ENCODE measurements at regions not wholly inside any gene's neighbourhood (a gene's known extent, or its start where the extent isn't known, plus 50 kb on each side); places are given as distances from the start of the nearest gene placed in this dataset.
"Not testable (repeated sequence)": the region's sequence is repeated elsewhere in the genome, so short reads cannot be mapped to it uniquely, and the experiment has no call there.

GRCh38 chr21:9036966-9037587 is 1484.3 kb upstream of the TPTE start:
- peaks cover 0 to 26% (median 3%) of the 10 kb centered on the region in 7 donors for H3K9me3 Mint-ChIP-seq
- DNase-seq; H3K4me3 Mint-ChIP-seq; H3K4me1 Mint-ChIP-seq; ATAC-seq (ENCODE audit: low read depth in 2 of 2); H3K27ac Mint-ChIP-seq; H3K36me3 Mint-ChIP-seq; H3K27me3 Mint-ChIP-seq: not testable (repeated sequence)

GRCh38 chr21:9037588-9038544 is 1483.5 kb upstream of the TPTE start:
- H3K36me3 Mint-ChIP-seq; H3K4me1 Mint-ChIP-seq; ATAC-seq (ENCODE audit: low read depth in 2 of 2): not testable (repeated sequence)

GRCh38 chr21:9039520-9040365 is 1481.6 kb upstream of the TPTE start:
- not testable (repeated sequence) for H3K27me3 Mint-ChIP-seq; DNase-seq; ATAC-seq (ENCODE audit: low read depth in 2 of 2); H3K4me1 Mint-ChIP-seq; H3K27ac Mint-ChIP-seq; H3K36me3 Mint-ChIP-seq
- H3K9me3 Mint-ChIP-seq, result peaks cover 0 to 29% (median 4%) of the 10 kb centered on the region in 7 donors
- H3K4me3 Mint-ChIP-seq, result peak overlapping the region in 1 of 8 donors; percentile 40

More at GRCh38 chr21:9037588-9038544, 1483.5 kb upstream of the TPTE start:
- not testable (repeated sequence) for H3K4me3 Mint-ChIP-seq, H3K27ac Mint-ChIP-seq, DNase-seq, H3K27me3 Mint-ChIP-seq
- peaks cover 0 to 26% (median 4%) of the 10 kb centered on the region in 7 donors for H3K9me3 Mint-ChIP-seq

- not testable (repeated sequence) for DNase-seq; ATAC-seq (ENCODE audit: low read depth in 2 of 2); H3K4me1 Mint-ChIP-seq; H3K27me3 Mint-ChIP-seq; H3K27ac Mint-ChIP-seq; H3K36me3 Mint-ChIP-seq
- H3K9me3 Mint-ChIP-seq, result peaks cover 0 to 29% (median 4%) of the 10 kb centered on the region in 7 donors
- peak overlapping the region in 1 of 8 donors; percentile 40 for H3K4me3 Mint-ChIP-seq
These were observed 1481.0 kb upstream of the TPTE start for GRCh38 chr21:9040406-9040805.

GRCh38 chr21:9041175-9041948 is 1480.0 kb upstream of the TPTE start:
- H3K4me3 Mint-ChIP-seq; ATAC-seq (ENCODE audit: low read depth in 2 of 2); H3K4me1 Mint-ChIP-seq; H3K27me3 Mint-ChIP-seq; H3K27ac Mint-ChIP-seq; H3K36me3 Mint-ChIP-seq; DNase-seq: not testable (repeated sequence)
- H3K9me3 Mint-ChIP-seq, result peaks cover 0 to 29% (median 4%) of the 10 kb centered on the region in 7 donors

- H3K27me3 Mint-ChIP-seq; ATAC-seq (ENCODE audit: low read depth in 2 of 2); H3K27ac Mint-ChIP-seq; DNase-seq; H3K36me3 Mint-ChIP-seq; H3K4me1 Mint-ChIP-seq: not testable (repeated sequence)
- peak overlapping the region in 1 of 8 donors; percentile 41 for H3K4me3 Mint-ChIP-seq
- peaks cover 0 to 20% (median 3%) of the 10 kb centered on the region in 7 donors for H3K9me3 Mint-ChIP-seq
These were observed 1478.3 kb upstream of the TPTE start for GRCh38 chr21:9043089-9043488.

GRCh38 chr21:9046870-9047269 is 1474.5 kb upstream of the TPTE start:
- not testable (repeated sequence) for H3K9me3 Mint-ChIP-seq; H3K4me1 Mint-ChIP-seq; H3K36me3 Mint-ChIP-seq; DNase-seq; H3K27me3 Mint-ChIP-seq; H3K4me3 Mint-ChIP-seq; H3K27ac Mint-ChIP-seq; ATAC-seq (ENCODE audit: low read depth in 2 of 2)

GRCh38 chr21:9067515-9067914 is 1453.9 kb upstream of the TPTE start:
- not testable (repeated sequence) for DNase-seq; ATAC-seq (ENCODE audit: low read depth in 2 of 2); H3K4me1 Mint-ChIP-seq; H3K27me3 Mint-ChIP-seq; H3K27ac Mint-ChIP-seq; H3K9me3 Mint-ChIP-seq; H3K36me3 Mint-ChIP-seq; H3K4me3 Mint-ChIP-seq

- H3K27me3 Mint-ChIP-seq; DNase-seq; H3K27ac Mint-ChIP-seq; H3K9me3 Mint-ChIP-seq; H3K4me1 Mint-ChIP-seq; ATAC-seq (ENCODE audit: low read depth in 2 of 2); H3K4me3 Mint-ChIP-seq; H3K36me3 Mint-ChIP-seq: not testable (repeated sequence)
These were observed 1452.8 kb upstream of the TPTE start for GRCh38 chr21:9068622-9069021.

- not testable (repeated sequence) for H3K9me3 Mint-ChIP-seq; H3K27ac Mint-ChIP-seq; H3K27me3 Mint-ChIP-seq; H3K36me3 Mint-ChIP-seq; ATAC-seq (ENCODE audit: low read depth in 2 of 2); H3K4me1 Mint-ChIP-seq; DNase-seq; H3K4me3 Mint-ChIP-seq
These were observed 1450.7 kb upstream of the TPTE start for GRCh38 chr21:9070703-9071102.

- H3K27ac Mint-ChIP-seq; H3K4me3 Mint-ChIP-seq; H3K9me3 Mint-ChIP-seq; H3K4me1 Mint-ChIP-seq; H3K27me3 Mint-ChIP-seq; H3K36me3 Mint-ChIP-seq; ATAC-seq (ENCODE audit: low read depth in 2 of 2); DNase-seq: not testable (repeated sequence)
These were observed 1448.4 kb upstream of the TPTE start for GRCh38 chr21:9073010-9073409.

- ATAC-seq (ENCODE audit: low read depth in 2 of 2); H3K27me3 Mint-ChIP-seq; H3K9me3 Mint-ChIP-seq; DNase-seq; H3K4me3 Mint-ChIP-seq; H3K4me1 Mint-ChIP-seq; H3K27ac Mint-ChIP-seq; H3K36me3 Mint-ChIP-seq: not testable (repeated sequence)
These were observed 1446.6 kb upstream of the TPTE start for GRCh38 chr21:9074772-9075171.

Data from naive B cell (primary cell).